ENCODE measurements at regions not wholly inside any gene's neighbourhood (a gene's known extent, or its start where the extent isn't known, plus 50 kb on each side); places are given as distances from the start of the nearest gene placed in this dataset.

DNA sequence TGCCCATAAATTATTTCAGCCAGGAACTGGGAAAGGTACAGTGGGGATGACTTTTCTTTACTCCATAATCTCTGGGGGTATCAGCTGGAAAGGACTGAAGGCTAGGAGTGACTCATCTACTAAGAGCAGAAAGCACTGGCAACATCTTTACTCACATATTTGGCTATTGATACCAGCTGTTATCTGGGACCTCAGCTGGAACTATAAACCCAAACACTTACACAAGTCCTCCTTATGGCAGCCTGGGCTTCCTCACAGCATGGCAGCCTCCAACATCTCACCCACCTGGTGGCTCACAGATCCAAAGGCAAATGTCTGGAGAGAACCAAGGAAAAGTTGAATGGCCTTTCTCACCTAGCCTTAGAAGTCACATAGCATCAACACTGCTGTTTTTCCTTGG lies 379.0 kb upstream of the RND3 start:
- TF ChIP-seq POLR2A (IDR thresholded peaks at IDR 0.05) = no peak
- TF ChIP-seq, protein P1, sequence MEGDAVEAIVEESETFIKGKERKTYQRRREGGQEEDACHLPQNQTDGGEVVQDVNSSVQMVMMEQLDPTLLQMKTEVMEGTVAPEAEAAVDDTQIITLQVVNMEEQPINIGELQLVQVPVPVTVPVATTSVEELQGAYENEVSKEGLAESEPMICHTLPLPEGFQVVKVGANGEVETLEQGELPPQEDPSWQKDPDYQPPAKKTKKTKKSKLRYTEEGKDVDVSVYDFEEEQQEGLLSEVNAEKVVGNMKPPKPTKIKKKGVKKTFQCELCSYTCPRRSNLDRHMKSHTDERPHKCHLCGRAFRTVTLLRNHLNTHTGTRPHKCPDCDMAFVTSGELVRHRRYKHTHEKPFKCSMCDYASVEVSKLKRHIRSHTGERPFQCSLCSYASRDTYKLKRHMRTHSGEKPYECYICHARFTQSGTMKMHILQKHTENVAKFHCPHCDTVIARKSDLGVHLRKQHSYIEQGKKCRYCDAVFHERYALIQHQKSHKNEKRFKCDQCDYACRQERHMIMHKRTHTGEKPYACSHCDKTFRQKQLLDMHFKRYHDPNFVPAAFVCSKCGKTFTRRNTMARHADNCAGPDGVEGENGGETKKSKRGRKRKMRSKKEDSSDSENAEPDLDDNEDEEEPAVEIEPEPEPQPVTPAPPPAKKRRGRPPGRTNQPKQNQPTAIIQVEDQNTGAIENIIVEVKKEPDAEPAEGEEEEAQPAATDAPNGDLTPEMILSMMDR (IDR thresholded peaks at IDR 0.05) = no peak
- H3K4me3 ChIP-seq = no peak overlapping the region
- intact Hi-C loops (cut with DNase I) = no loop called here
- H3K4me1 ChIP-seq = peaks cover 0 to 8% (median 0%) of the 10 kb centered on the region in 3 donors
- DNase-seq = no peak
- H3K36me3 ChIP-seq = no peaks in the 10 kb centered on the region
- H3K27ac ChIP-seq = no peak overlapping the region
- H3K27me3 ChIP-seq = no peaks in the 10 kb centered on the region
- H3K9me3 ChIP-seq = peaks cover 0 to 4% (median 0%) of the 10 kb centered on the region in 3 donors

DNA sequence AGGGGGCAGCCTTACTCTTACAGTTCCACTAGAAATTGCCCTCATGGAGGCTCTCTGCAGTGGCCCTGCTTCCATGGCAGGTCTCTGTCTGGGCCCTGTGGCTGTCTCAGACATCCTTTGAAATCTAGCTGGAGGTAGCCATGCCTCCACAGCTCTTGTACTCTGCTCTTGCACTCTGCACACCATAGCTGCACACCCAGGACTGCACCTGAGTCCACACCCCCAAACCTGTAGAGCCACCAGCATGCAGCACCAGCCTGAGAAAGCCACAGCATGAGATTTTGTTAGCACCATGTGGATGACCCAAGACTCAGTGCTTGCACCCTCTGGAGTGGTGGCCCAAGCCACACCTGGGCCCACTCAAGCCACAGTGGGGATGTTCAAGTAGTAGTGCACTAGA lies 376.2 kb upstream of the RND3 start:
- H3K27me3 ChIP-seq = no peaks in the 10 kb centered on the region
- intact Hi-C loops (cut with DNase I) = no loop called here
- H3K27ac ChIP-seq = no peak overlapping the region
- TF ChIP-seq POLR2A (IDR thresholded peaks at IDR 0.05) = no peak
- TF ChIP-seq, protein P1 (IDR thresholded peaks at IDR 0.05) = no peak
- no peak overlapping the region for H3K4me3 ChIP-seq
- no peaks in the 10 kb centered on the region for H3K36me3 ChIP-seq
- H3K4me1 ChIP-seq = peaks cover 0 to 20% (median 0%) of the 10 kb centered on the region in 3 donors
- no peak for DNase-seq
- peaks cover 0 to 4% (median 0%) of the 10 kb centered on the region in 3 donors for H3K9me3 ChIP-seq

DNA sequence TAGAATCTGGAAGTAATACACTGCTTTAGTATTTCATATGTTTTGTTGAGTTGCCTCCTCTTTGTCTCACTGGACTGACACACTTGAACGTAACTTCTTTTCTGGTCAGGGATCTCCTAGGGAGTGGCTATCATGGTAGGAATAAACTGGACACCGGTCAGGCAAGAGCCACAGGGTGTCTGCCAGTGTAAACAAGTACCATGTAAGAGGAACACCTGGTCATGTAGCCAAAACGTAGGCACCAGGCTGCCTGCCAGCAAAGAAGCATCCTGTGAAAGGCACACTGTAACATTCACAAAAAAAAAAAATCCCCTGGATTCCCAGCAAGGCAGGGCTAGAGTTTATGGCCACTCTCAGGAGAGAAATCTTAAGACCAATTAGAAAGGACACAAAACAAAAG lies 372.8 kb upstream of the RND3 start:
- intact Hi-C loops (cut with DNase I) = no loop called here
- no peaks in the 10 kb centered on the region for H3K36me3 ChIP-seq
- no peak for DNase-seq
- WGBS, 2 donors = 26 to 65% methylated on average over 2 to 3 of the region's 3 CpGs
- TF ChIP-seq, protein P1 (IDR thresholded peaks at IDR 0.05) = no peak
- TF ChIP-seq POLR2A (IDR thresholded peaks at IDR 0.05) = no peak
- peaks cover 0 to 48% (median 0%) of the 10 kb centered on the region in 3 donors for H3K4me1 ChIP-seq
- H3K4me3 ChIP-seq = no peak overlapping the region
- peak overlapping the region in 1 of 4 donors; percentile 8 for H3K27ac ChIP-seq
- no peaks in the 10 kb centered on the region for H3K27me3 ChIP-seq
- peaks cover 0 to 4% (median 0%) of the 10 kb centered on the region in 3 donors for H3K9me3 ChIP-seq

DNA sequence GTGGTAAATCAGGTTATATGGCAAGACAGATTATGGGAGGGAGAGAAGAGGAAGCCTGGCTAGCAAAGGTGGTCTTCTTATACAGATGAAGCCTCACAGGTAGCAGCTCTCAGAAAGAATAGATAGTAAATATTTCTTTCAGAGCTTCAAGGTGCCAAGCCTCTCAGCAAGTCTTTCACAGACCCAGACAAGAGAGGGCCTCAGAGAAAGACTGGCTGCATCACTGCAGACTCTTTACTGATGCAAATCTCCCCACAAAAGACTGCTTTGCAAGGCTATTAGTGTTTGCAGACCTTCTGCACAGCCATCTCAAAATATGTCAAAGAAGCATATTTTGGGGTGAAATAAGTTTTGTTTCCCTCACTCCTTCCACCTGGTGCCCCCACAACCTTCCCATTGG lies 372.4 kb upstream of the RND3 start:
- intact Hi-C loops (cut with DNase I) = no loop called here
- TF ChIP-seq, protein P1 (IDR thresholded peaks at IDR 0.05) = no peak
- TF ChIP-seq POLR2A (IDR thresholded peaks at IDR 0.05) = no peak
- no peaks in the 10 kb centered on the region for H3K36me3 ChIP-seq
- H3K9me3 ChIP-seq = peaks cover 0 to 4% (median 0%) of the 10 kb centered on the region in 3 donors
- H3K27me3 ChIP-seq = no peaks in the 10 kb centered on the region
- peaks cover 0 to 48% (median 0%) of the 10 kb centered on the region in 3 donors for H3K4me1 ChIP-seq
- no peak overlapping the region for H3K4me3 ChIP-seq
- no peak for DNase-seq
- peak overlapping the region in 1 of 4 donors; percentile 8 for H3K27ac ChIP-seq

DNA sequence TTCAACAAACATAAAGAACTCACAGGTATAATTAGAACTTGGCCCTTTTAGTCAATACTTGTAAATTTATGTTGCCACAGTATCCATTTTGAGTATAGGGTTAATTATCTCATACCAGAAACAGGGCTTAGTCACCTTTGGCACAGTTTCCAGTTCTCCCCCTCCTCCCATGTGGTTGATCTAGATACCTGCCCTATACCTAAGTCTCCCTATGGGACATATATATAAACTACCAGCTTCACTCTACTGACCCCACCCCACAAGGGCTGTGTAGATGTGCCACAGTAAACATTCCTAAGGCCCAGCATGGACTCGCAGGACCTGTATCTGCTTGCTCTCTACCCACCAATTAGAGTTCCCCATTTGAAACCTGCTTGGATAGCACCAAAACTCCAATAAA lies 371.7 kb upstream of the RND3 start:
- Histone ChIP-seq H3K36me3 (no peaks in the 10 kb centered on the region), H3K27me3 (no peaks in the 10 kb centered on the region), H3K4me1 (peaks cover 0 to 48% (median 0%) of the 10 kb centered on the region in 3 donors), H3K4me3 (no peak overlapping the region), H3K27ac (no peak overlapping the region), H3K9me3 (no peaks in the 10 kb centered on the region)
- WGBS, 2 donors = 70% methylated on average over 1 of the region's 1 CpG; no CpG with 5 or more reads in 1 of the 2 donors
- no peak for DNase-seq
- intact Hi-C loops (cut with DNase I) = no loop called here
- TF ChIP-seq, protein P1 (IDR thresholded peaks at IDR 0.05) = no peak
- no peak for TF ChIP-seq POLR2A (IDR thresholded peaks at IDR 0.05)

Measured in esophagus squamous epithelium (tissue), 5 donors.